CD4-positive, alpha-beta T cell (primary cell): ENCODE measurements at regions not wholly inside any gene's neighbourhood (a gene's known extent, or its start where the extent isn't known, plus 50 kb on each side); places are given as distances from the start of the nearest gene placed in this dataset.

Source experiments
- ATAC-seq: fragments of 200-7000 bp; cut with Tn5 transposase; one replicate; pipeline ENCODE4 v1.10.0; 2022; ENCODE audit warnings: mild to moderate bottlenecking; ENCODE audit not compliant: poor library complexity
- CTCF ChIA-PET: fragments of 350-600 bp; sonication (Branson Sonifier 250); formaldehyde crosslinking; loops from one replicate; lab custom pipeline; 2021; ENCODE audit warnings: antibody characterized with exemption, inconsistent platforms; lab: Charles Lee
- POLR2A ChIA-PET: fragments of 350-600 bp; sonication (Branson Sonifier 250); formaldehyde crosslinking; loops from one replicate; lab custom pipeline; 2021; ENCODE audit warnings: antibody characterized with exemption, inconsistent platforms; lab: Charles Lee
- DNase-seq, 14 experiments: peaks; one replicate each; pipeline ENCODE4 v3.0.0-alpha.2; 2013 to 2020; ENCODE audit warnings: mixed read lengths in 2 of 14
- H3K27ac ChIP-seq, 2 donors: one replicate each; pipeline versions ENCODE4 v1.5.1 to v1.7.0; 2013; ENCODE audit warnings: low read length in 2 of 2, low read depth in 1 of 2, mild to moderate bottlenecking in 1 of 2
- H3K27me3 ChIP-seq, 2 experiments: 1 replicate in 1 of 2; 2 replicates in 1 of 2; pipeline versions ENCODE4 v1.6.1 to v1.7.0; 2013; ENCODE audit warnings: low read length in 2 of 2, control low read depth in 1 of 2, mild to moderate bottlenecking in 1 of 2, moderate library complexity in 1 of 2; ENCODE audit not compliant: insufficient read depth in 2 of 2, control insufficient read depth in 1 of 2
- H3K36me3 ChIP-seq: one replicate; pipeline ENCODE4 v1.6.1; 2013; ENCODE audit warnings: low read length, control low read depth; ENCODE audit not compliant: insufficient read depth
- H3K4me1 ChIP-seq: one replicate; pipeline ENCODE4 v1.6.1; 2013; ENCODE audit warnings: low read length, control low read depth; ENCODE audit not compliant: insufficient read depth
- H3K4me3 ChIP-seq: one replicate; pipeline ENCODE4 v1.5.1; 2013; ENCODE audit warnings: mild to moderate bottlenecking, low read length, moderate library complexity
- H3K9me3 ChIP-seq, 2 experiments: 1 replicate in 1 of 2; 2 replicates in 1 of 2; pipeline versions ENCODE4 v1.6.1 to v1.7.0; 2013; ENCODE audit warnings: low read length in 2 of 2, mild to moderate bottlenecking in 2 of 2, control low read depth in 1 of 2, moderate library complexity in 1 of 2; ENCODE audit not compliant: control insufficient read depth in 1 of 2, insufficient read depth in 1 of 2
- H3K27ac Mint-ChIP-seq: one replicate; pipeline ENCODE4 v1.8.0; 2020; ENCODE audit warnings: mixed read lengths
- H3K27me3 Mint-ChIP-seq: one replicate; pipeline ENCODE4 v1.8.0; 2021; ENCODE audit warnings: mixed read lengths
- H3K36me3 Mint-ChIP-seq: one replicate; pipeline ENCODE4 v1.8.0; 2021; ENCODE audit warnings: low read depth, mixed read lengths
- H3K4me1 Mint-ChIP-seq: one replicate; pipeline ENCODE4 v1.8.0; 2021; ENCODE audit warnings: low read depth, mixed read lengths
- H3K4me3 Mint-ChIP-seq: one replicate; pipeline ENCODE4 v1.8.0; 2020; ENCODE audit warnings: mild to moderate bottlenecking, mixed read lengths
- H3K9me3 Mint-ChIP-seq: one replicate; pipeline ENCODE4 v1.8.0; 2020; ENCODE audit warnings: mixed read lengths
- intact Hi-C, 2 experiments: fragments of 100-400 bp; cut with DNase I in 1 of 2; cut with micrococcal nuclease in 1 of 2; formaldehyde crosslinking; loops; one replicate each; pipeline versions ENCODE4 v1.15.1 to v1.9.0; 2023 to 2025; cut with DNase I, micrococcal nuclease
- TF ChIP-seq, protein P1 (sequence below): fragments of 200-600 bp; IDR thresholded peaks from one replicate; pipeline ENCODE4 v1.8.0; 2022; ENCODE audit warnings: antibody characterized with exemption, mild to moderate bottlenecking

DNA sequence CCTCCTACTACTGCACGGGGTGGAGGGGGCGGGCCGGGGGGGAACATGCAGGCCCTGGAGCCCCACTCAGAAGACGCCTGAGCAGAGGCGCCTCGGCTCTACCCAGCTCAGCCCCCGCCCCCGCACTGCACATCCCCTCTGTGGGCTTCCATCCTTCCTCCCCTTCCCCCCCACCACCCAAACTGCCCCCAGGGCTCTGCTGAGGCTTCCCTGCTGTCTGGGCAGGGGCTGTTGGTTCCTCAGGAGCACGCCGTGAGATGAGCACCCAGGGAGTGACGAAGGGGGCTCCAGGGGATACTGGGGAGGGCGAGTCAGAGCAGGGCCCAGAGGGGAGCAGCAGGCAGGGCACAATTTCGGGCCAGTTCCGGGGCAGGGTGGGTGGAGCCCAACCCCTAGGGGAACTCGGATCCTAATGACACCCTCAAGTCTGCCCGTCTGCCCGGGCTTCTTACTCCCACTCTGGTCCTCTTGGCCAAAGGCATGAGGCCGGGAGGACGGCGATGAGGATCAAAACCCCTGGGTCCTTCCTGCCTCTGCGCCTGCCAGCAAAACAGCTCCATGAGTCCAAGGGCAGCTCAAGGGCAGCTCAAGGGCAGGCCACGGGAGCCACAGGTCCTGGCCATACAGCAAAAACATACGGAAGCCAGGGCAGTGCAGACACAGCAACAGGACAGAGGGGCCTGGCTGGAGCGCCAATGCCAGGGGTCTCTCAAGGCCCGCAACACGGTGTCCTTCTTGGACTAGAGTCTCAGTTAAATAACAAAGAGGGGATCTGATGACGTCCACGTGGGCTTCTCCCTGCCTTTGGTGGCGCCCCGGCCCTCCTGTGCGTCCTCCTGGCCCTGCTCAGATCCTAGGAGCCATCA is 200.9 kb downstream of the AUH start:
- ATAC-seq (no peak), DNase-seq (no peak)
- Mint-ChIP-seq H3K4me3 (no peak overlapping the region), H3K9me3 (no peaks in the 10 kb centered on the region), H3K36me3 (no peaks in the 10 kb centered on the region), H3K27ac (no peak overlapping the region), H3K27me3 (no peaks in the 10 kb centered on the region), H3K4me1 (peaks cover 37% of the 10 kb centered on the region)
- intact Hi-C loops: no loop called here
- CTCF ChIA-PET: no interaction called here
- H3K9me3 ChIP-seq: no peaks in the 10 kb centered on the region
- TF ChIP-seq, protein P1, sequence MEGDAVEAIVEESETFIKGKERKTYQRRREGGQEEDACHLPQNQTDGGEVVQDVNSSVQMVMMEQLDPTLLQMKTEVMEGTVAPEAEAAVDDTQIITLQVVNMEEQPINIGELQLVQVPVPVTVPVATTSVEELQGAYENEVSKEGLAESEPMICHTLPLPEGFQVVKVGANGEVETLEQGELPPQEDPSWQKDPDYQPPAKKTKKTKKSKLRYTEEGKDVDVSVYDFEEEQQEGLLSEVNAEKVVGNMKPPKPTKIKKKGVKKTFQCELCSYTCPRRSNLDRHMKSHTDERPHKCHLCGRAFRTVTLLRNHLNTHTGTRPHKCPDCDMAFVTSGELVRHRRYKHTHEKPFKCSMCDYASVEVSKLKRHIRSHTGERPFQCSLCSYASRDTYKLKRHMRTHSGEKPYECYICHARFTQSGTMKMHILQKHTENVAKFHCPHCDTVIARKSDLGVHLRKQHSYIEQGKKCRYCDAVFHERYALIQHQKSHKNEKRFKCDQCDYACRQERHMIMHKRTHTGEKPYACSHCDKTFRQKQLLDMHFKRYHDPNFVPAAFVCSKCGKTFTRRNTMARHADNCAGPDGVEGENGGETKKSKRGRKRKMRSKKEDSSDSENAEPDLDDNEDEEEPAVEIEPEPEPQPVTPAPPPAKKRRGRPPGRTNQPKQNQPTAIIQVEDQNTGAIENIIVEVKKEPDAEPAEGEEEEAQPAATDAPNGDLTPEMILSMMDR: no peak
- POLR2A ChIA-PET: no interaction called here
- no peaks in the 10 kb centered on the region for H3K27me3 ChIP-seq
- no peak overlapping the region for H3K4me3 ChIP-seq
- peaks cover 46% of the 10 kb centered on the region for H3K4me1 ChIP-seq
- H3K36me3 ChIP-seq: no peaks in the 10 kb centered on the region
- H3K27ac ChIP-seq: no peak overlapping the region

GRCh38 chr9:91161465-91162300 is 200.0 kb downstream of the AUH start:
- DNase-seq (no peak), ATAC-seq (no peak)
- intact Hi-C loops: no loop called here
- POLR2A ChIA-PET: no interaction called here
- CTCF ChIA-PET: no interaction called here
- H3K27ac Mint-ChIP-seq: no peak overlapping the region
- H3K27me3 Mint-ChIP-seq: no peaks in the 10 kb centered on the region
- H3K27ac ChIP-seq: no peak overlapping the region
- TF ChIP-seq, protein P1: no peak
- peaks cover 46% of the 10 kb centered on the region for H3K4me1 ChIP-seq
- no peaks in the 10 kb centered on the region for H3K9me3 ChIP-seq
- H3K4me3 ChIP-seq: no peak overlapping the region
- H3K4me1 Mint-ChIP-seq: peaks cover 37% of the 10 kb centered on the region
- H3K9me3 Mint-ChIP-seq: no peaks in the 10 kb centered on the region
- no peaks in the 10 kb centered on the region for H3K27me3 ChIP-seq
- H3K4me3 Mint-ChIP-seq: no peak overlapping the region
- H3K36me3 Mint-ChIP-seq: no peaks in the 10 kb centered on the region
- no peaks in the 10 kb centered on the region for H3K36me3 ChIP-seq

DNA sequence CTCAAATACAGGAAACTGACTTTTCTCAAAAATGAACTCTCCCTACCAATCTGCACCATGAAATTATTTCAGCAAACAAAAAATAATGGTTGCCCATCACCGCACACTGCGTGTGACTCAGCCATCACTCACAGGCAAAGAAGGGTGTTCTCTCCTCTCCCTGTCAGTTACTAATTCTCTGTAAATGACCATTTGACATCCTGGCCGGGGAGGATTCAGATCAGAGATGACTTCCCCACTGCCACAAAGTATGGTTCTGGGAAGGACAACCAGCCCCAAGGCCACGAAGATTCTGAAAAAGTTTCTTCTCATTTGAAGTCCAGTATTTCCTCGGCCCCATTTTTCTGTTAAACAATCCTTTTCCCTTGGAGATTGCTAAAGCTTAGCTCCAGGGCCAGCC is 199.4 kb downstream of the AUH start:
- TF ChIP-seq, protein P1: no peak
- peak overlapping the region; percentile 1 for H3K4me3 Mint-ChIP-seq
- intact Hi-C loops: no loop called here
- no peaks in the 10 kb centered on the region for H3K27me3 Mint-ChIP-seq
- H3K27ac Mint-ChIP-seq: peak overlapping the region; percentile 13
- peaks cover 37% of the 10 kb centered on the region for H3K4me1 Mint-ChIP-seq
- ATAC-seq (no peak), DNase-seq (peak in 2 of 14 experiments; percentile 44 to 58)
- ChIA-PET CTCF (no interaction called here), POLR2A (no interaction called here)
- no peak overlapping the region for H3K4me3 ChIP-seq
- no peaks in the 10 kb centered on the region for H3K9me3 ChIP-seq
- no peak overlapping the region for H3K27ac ChIP-seq
- H3K4me1 ChIP-seq: peaks cover 46% of the 10 kb centered on the region
- no peaks in the 10 kb centered on the region for H3K27me3 ChIP-seq
- no peaks in the 10 kb centered on the region for H3K36me3 Mint-ChIP-seq
- no peaks in the 10 kb centered on the region for H3K36me3 ChIP-seq
- H3K9me3 Mint-ChIP-seq: no peaks in the 10 kb centered on the region
